Natural killer cell (primary cell): ENCODE measurements at regions not wholly inside any gene's neighbourhood (a gene's known extent, or its start where the extent isn't known, plus 50 kb on each side); places are given as distances from the start of the nearest gene placed in this dataset.

Experiments
- ATAC-seq, 3 donors: fragments of 150-1000 bp in 2 of 3; fragments of 200-7000 bp in 1 of 3; cut with Tn5 transposase; 1 replicate in 1 of 3; 2 replicates in 2 of 3; pipeline ENCODE4 v1.10.0; 2021; ENCODE audit warnings: mild to moderate bottlenecking in 2 of 3, moderate library complexity in 2 of 3
- DNase-seq, 2 donors: peaks; one replicate each; pipeline versions ENCODE4 v3.0.0 to v3.0.0-alpha.2; 2013 to 2021; ENCODE audit warnings: mixed read lengths in 1 of 2
- H3K27ac ChIP-seq: one replicate; pipeline ENCODE4 v1.5.1; 2013; ENCODE audit warnings: mild to moderate bottlenecking, low read length
- H3K27me3 ChIP-seq: one replicate; pipeline ENCODE4 v1.6.1; 2013; ENCODE audit warnings: low read length; ENCODE audit not compliant: control insufficient read depth, insufficient read depth
- H3K36me3 ChIP-seq: one replicate; pipeline ENCODE4 v1.6.1; 2013; ENCODE audit warnings: low read length; ENCODE audit not compliant: control insufficient read depth, insufficient read depth
- H3K4me1 ChIP-seq: one replicate; pipeline ENCODE4 v1.6.1; 2013; ENCODE audit warnings: low read length; ENCODE audit not compliant: control insufficient read depth, insufficient read depth
- H3K4me3 ChIP-seq: one replicate; pipeline ENCODE4 v1.5.1; 2013; ENCODE audit warnings: low read length
- H3K9me3 ChIP-seq: one replicate; pipeline ENCODE4 v1.6.1; 2013; ENCODE audit warnings: low read length; ENCODE audit not compliant: control insufficient read depth, insufficient read depth
- H3K27ac Mint-ChIP-seq, 2 donors: one replicate each; pipeline ENCODE4 v1.8.0; 2022; ENCODE audit warnings: mild to moderate bottlenecking in 2 of 2, mixed read lengths in 2 of 2, moderate library complexity in 1 of 2
- H3K27me3 Mint-ChIP-seq, 2 donors: one replicate each; pipeline ENCODE4 v1.8.0; 2022; ENCODE audit warnings: low read depth in 2 of 2, mixed read lengths in 2 of 2
- H3K36me3 Mint-ChIP-seq: one replicate; pipeline ENCODE4 v1.8.0; 2022; ENCODE audit warnings: mixed read lengths
- H3K4me1 Mint-ChIP-seq, 2 donors: one replicate each; pipeline ENCODE4 v1.8.0; 2022; ENCODE audit warnings: mixed read lengths in 2 of 2
- H3K4me3 Mint-ChIP-seq: one replicate; pipeline ENCODE4 v1.8.0; 2022; ENCODE audit warnings: mild to moderate bottlenecking, moderate library complexity, mixed read lengths
- H3K9me3 Mint-ChIP-seq, 2 donors: one replicate each; pipeline ENCODE4 v1.8.0; 2022; ENCODE audit warnings: mixed read lengths in 2 of 2
- WGBS: methylation state at CpG from one replicate; pipeline ENCODE4 v1.1.7; 2013; ENCODE audit warnings: missing lambda C conversion rate; ENCODE audit not compliant: insufficient coverage; 5-methylcytosine and 5-hydroxymethylcytosine counted together
- intact Hi-C: fragments of 100-400 bp; cut with micrococcal nuclease; formaldehyde crosslinking; loops from one replicate; pipeline ENCODE4 v1.14.2; 2022
- TF ChIP-seq, protein P1 (sequence below): fragments of 200-600 bp; IDR thresholded peaks from one replicate; pipeline ENCODE4 v1.8.0; 2022; ENCODE audit warnings: antibody characterized with exemption

DNA sequence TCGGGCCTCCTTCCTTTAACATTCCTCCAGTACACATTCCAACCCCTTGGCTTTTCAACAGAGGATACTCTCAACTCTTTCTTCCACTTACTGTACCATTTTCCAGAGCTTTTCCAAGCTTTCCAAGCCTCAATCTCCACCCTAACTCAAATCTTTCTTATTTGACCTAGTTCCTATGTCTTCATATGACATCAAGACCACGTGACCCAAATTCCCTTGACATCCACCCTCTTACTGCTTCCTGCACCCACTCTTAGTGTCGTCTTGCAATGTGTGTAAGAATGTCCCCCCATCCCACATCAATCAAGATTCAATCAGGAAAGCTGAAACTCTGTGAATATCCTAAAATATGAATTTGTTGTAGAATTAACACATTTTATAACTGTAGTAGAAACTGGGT lies 155.0 kb downstream of the OMA1 start:
- Mint-ChIP-seq H3K27me3 (no peaks in the 10 kb centered on the region), H3K4me3 (no peak overlapping the region), H3K36me3 (no peaks in the 10 kb centered on the region), H3K4me1 (no peaks in the 10 kb centered on the region), H3K27ac (no peak overlapping the region), H3K9me3 (no peaks in the 10 kb centered on the region)
- Histone ChIP-seq H3K27ac (peak overlapping the region; percentile 73), H3K27me3 (no peaks in the 10 kb centered on the region), H3K9me3 (no peaks in the 10 kb centered on the region), H3K36me3 (no peaks in the 10 kb centered on the region), H3K4me3 (no peak overlapping the region), H3K4me1 (peaks cover 23% of the 10 kb centered on the region)
- intact Hi-C loops: no loop called here
- WGBS: 56% methylated on average over 3 of the region's 3 CpGs
- DNase-seq: no peak
- no peak for ATAC-seq
- TF ChIP-seq, protein P1, sequence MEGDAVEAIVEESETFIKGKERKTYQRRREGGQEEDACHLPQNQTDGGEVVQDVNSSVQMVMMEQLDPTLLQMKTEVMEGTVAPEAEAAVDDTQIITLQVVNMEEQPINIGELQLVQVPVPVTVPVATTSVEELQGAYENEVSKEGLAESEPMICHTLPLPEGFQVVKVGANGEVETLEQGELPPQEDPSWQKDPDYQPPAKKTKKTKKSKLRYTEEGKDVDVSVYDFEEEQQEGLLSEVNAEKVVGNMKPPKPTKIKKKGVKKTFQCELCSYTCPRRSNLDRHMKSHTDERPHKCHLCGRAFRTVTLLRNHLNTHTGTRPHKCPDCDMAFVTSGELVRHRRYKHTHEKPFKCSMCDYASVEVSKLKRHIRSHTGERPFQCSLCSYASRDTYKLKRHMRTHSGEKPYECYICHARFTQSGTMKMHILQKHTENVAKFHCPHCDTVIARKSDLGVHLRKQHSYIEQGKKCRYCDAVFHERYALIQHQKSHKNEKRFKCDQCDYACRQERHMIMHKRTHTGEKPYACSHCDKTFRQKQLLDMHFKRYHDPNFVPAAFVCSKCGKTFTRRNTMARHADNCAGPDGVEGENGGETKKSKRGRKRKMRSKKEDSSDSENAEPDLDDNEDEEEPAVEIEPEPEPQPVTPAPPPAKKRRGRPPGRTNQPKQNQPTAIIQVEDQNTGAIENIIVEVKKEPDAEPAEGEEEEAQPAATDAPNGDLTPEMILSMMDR: no peak

DNA sequence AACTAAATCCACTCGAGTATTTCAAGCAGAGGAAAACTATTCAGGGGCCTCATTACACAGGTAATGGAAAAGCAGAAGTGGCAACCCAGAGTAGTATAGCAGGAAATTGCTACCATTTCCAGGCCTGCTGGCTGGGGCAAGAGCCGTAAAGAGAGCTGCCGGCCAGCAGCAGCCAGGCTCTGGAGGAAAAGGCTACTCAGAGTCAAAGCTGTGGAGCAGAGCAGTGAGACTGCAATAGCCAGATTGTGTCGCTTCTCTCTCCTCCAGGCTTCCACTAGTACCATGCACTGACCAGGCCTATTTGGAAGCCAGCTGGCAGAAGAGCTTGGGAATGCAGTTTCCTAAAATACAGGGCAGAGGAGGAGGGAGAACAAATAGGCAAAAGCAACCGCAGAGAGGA lies 155.5 kb downstream of the OMA1 start:
- no peaks in the 10 kb centered on the region for H3K27me3 Mint-ChIP-seq
- H3K4me3 ChIP-seq: no peak overlapping the region
- DNase-seq (no peak), ATAC-seq (no peak)
- no peaks in the 10 kb centered on the region for H3K36me3 ChIP-seq
- no peaks in the 10 kb centered on the region for H3K4me1 Mint-ChIP-seq
- WGBS: 69% methylated on average over 5 of the region's 5 CpGs
- H3K27ac Mint-ChIP-seq: no peak overlapping the region
- intact Hi-C loops: no loop called here
- H3K27me3 ChIP-seq: no peaks in the 10 kb centered on the region
- H3K4me1 ChIP-seq: peaks cover 23% of the 10 kb centered on the region
- TF ChIP-seq, protein P1: no peak
- H3K4me3 Mint-ChIP-seq: no peak overlapping the region
- no peaks in the 10 kb centered on the region for H3K9me3 Mint-ChIP-seq
- no peaks in the 10 kb centered on the region for H3K36me3 Mint-ChIP-seq
- no peak overlapping the region for H3K27ac ChIP-seq
- no peaks in the 10 kb centered on the region for H3K9me3 ChIP-seq

DNA sequence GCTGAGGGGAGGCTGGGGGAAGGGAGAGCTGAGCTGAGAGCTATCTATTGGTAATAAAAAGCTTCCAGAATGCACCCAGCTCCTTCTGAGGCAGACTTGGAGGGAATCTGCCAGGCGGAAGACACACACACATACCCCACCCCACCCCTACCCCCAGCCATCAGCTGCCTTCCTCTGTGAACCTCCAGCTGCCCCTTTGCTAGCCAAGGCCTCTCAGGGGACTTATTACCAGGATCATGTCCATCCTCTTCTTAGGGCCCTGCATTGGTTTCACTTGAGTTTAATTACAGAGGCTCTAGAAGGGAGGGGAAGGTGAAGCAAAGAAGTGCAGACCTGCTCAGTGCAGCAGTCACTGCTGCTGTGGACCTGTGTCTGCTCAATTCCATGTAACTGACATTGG lies 156.4 kb downstream of the OMA1 start:
- Histone ChIP-seq H3K9me3 (no peaks in the 10 kb centered on the region), H3K36me3 (no peaks in the 10 kb centered on the region), H3K4me3 (no peak overlapping the region), H3K27ac (no peak overlapping the region), H3K4me1 (peaks cover 23% of the 10 kb centered on the region), H3K27me3 (no peaks in the 10 kb centered on the region)
- Mint-ChIP-seq H3K4me1 (no peaks in the 10 kb centered on the region), H3K4me3 (no peak overlapping the region), H3K27me3 (no peaks in the 10 kb centered on the region), H3K9me3 (no peaks in the 10 kb centered on the region), H3K27ac (no peak overlapping the region), H3K36me3 (no peaks in the 10 kb centered on the region)
- ATAC-seq (no peak), DNase-seq (no peak)
- intact Hi-C loops: no loop called here
- TF ChIP-seq, protein P1: no peak
- WGBS: 100% methylated on average over 1 of the region's 1 CpG

DNA sequence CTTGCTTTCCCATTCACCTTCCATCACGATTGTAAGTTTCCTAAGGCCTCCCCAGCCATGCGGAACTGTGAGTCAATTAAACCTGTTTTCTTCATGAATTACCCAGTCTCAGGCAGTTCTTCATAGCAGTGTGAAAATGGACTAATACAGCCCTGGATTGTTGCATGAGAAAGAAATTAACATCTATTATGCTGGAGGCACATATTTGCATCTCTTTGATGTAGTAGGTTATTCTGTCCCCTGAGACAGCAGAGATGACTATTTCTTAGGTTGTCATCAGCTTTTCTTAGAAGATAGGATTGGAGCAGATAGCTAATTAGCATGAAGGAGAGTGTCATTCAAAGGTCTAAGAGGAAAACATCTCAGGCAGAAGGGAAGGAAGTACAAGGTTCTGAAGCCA lies 166.2 kb downstream of the OMA1 start:
- intact Hi-C loops: no loop called here
- H3K4me1 Mint-ChIP-seq: no peaks in the 10 kb centered on the region
- H3K4me3 ChIP-seq: no peak overlapping the region
- peaks cover 0 to 3% of the 10 kb centered on the region in 2 donors for H3K9me3 Mint-ChIP-seq
- H3K36me3 Mint-ChIP-seq: no peaks in the 10 kb centered on the region
- no peak overlapping the region for H3K27ac ChIP-seq
- no peaks in the 10 kb centered on the region for H3K9me3 ChIP-seq
- H3K27ac Mint-ChIP-seq: no peak overlapping the region
- no peak for DNase-seq
- TF ChIP-seq, protein P1: no peak
- H3K36me3 ChIP-seq: no peaks in the 10 kb centered on the region
- H3K27me3 Mint-ChIP-seq: peaks cover 0 to 2% of the 10 kb centered on the region in 2 donors
- H3K4me1 ChIP-seq: no peaks in the 10 kb centered on the region
- no peak for ATAC-seq
- H3K27me3 ChIP-seq: no peaks in the 10 kb centered on the region
- no peak overlapping the region for H3K4me3 Mint-ChIP-seq
- 93% methylated on average over 2 of the region's 2 CpGs for WGBS
